ENCODE measurements at regions not wholly inside any gene's neighbourhood (a gene's known extent, or its start where the extent isn't known, plus 50 kb on each side); places are given as distances from the start of the nearest gene placed in this dataset.

DNA sequence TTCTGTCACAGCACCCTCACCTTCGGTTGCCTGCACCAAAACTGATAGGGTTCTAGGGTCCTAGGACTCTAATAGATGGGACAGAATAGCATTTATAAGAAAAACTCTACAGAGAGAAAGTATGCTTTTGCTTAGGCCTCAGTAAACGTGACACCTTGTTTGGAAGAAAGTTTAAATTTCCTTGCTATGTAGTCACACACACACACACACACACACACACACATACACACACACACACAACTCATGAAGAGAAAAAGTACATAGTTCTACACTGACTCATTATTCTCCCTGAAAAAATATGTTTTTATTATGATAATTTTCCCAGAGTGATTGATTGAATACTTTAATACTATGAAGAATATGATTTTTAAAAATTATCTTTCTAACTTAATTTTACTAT lies 220.8 kb upstream of the SNX19 start:
- DNase-seq (ENCODE audit: extremely low spot score, unreplicated experiment) = no peak
- Mint-ChIP-seq H3K4me1 (ENCODE audit: unreplicated experiment) (peaks cover 4% of the 10 kb centered on the region), H3K27me3 (peaks cover 8% of the 10 kb centered on the region), H3K27ac (no peak overlapping the region), H3K36me3 (no peaks in the 10 kb centered on the region), H3K9me3 (no peaks in the 10 kb centered on the region), H3K4me3 (no peak overlapping the region)
- TF ChIP-seq, protein P1, sequence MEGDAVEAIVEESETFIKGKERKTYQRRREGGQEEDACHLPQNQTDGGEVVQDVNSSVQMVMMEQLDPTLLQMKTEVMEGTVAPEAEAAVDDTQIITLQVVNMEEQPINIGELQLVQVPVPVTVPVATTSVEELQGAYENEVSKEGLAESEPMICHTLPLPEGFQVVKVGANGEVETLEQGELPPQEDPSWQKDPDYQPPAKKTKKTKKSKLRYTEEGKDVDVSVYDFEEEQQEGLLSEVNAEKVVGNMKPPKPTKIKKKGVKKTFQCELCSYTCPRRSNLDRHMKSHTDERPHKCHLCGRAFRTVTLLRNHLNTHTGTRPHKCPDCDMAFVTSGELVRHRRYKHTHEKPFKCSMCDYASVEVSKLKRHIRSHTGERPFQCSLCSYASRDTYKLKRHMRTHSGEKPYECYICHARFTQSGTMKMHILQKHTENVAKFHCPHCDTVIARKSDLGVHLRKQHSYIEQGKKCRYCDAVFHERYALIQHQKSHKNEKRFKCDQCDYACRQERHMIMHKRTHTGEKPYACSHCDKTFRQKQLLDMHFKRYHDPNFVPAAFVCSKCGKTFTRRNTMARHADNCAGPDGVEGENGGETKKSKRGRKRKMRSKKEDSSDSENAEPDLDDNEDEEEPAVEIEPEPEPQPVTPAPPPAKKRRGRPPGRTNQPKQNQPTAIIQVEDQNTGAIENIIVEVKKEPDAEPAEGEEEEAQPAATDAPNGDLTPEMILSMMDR (conservative IDR thresholded peaks at IDR 0.05) = no peak

DNA sequence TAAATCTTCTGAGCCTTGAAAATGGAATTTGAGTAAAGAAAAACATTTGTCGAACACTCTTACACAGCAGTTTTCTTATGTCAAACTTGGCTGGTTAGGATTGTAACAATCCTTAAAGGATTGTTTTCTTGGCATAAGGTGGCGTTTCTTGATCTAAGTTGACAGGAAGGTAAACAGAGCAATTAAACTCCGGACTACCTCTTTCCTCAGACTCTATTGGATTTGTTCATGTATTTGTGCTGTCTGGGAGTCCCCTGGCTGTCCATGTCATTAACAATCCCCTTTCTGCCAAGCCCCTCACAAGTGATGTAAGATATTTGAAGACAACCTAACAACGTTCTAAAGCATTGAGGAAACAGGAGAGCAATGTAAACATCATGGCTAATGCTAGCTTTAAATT lies 222.5 kb upstream of the SNX19 start:
- H3K36me3 Mint-ChIP-seq = no peaks in the 10 kb centered on the region
- no peak for DNase-seq (ENCODE audit: extremely low spot score, unreplicated experiment)
- H3K4me3 Mint-ChIP-seq = no peak overlapping the region
- no peaks in the 10 kb centered on the region for H3K9me3 Mint-ChIP-seq
- peaks cover 7% of the 10 kb centered on the region for H3K27me3 Mint-ChIP-seq
- H3K27ac Mint-ChIP-seq = no peak overlapping the region
- TF ChIP-seq, protein P1 (conservative IDR thresholded peaks at IDR 0.05) = no peak
- peaks cover 4% of the 10 kb centered on the region for H3K4me1 Mint-ChIP-seq (ENCODE audit: unreplicated experiment)

DNA sequence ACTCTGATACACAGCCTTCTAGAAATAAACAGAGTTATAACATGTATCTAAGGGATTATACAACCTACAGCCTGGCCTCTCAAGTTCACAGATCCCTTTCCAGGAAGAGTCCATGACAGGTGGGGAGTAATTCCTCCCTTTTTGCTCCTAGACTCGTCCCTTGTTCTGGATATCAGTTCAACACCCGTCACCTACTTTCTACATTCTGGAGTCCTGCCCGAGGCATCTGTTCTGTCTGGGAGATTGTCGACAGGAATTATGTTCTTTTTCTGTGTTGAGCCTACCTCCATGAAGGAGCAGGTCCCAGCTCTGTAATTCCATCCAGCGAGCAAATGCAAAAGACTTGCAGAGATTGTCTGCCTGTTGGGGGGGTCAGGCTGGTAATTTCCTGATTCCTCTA lies 224.6 kb upstream of the NTM start:
- no peak for DNase-seq (ENCODE audit: extremely low spot score, unreplicated experiment)
- H3K4me1 Mint-ChIP-seq (ENCODE audit: unreplicated experiment) = no peaks in the 10 kb centered on the region
- H3K27me3 Mint-ChIP-seq = peaks cover 20% of the 10 kb centered on the region
- H3K4me3 Mint-ChIP-seq = no peak overlapping the region
- no peaks in the 10 kb centered on the region for H3K36me3 Mint-ChIP-seq
- no peak overlapping the region for H3K27ac Mint-ChIP-seq
- TF ChIP-seq, protein P1 (conservative IDR thresholded peaks at IDR 0.05) = no peak
- H3K9me3 Mint-ChIP-seq = no peaks in the 10 kb centered on the region

GRCh38 chr11:131146827-131147490 lies 223.5 kb upstream of the NTM start:
- Mint-ChIP-seq H3K4me1 (ENCODE audit: unreplicated experiment) (peaks cover 7% of the 10 kb centered on the region), H3K9me3 (no peaks in the 10 kb centered on the region)
- DNase-seq (ENCODE audit: extremely low spot score, unreplicated experiment) = no peak

GRCh38 chr11:131154351-131154750 lies 216.1 kb upstream of the NTM start:
- no peak overlapping the region for H3K4me3 Mint-ChIP-seq
- TF ChIP-seq, protein P1 (conservative IDR thresholded peaks at IDR 0.05) = no peak
- peaks cover 16% of the 10 kb centered on the region for H3K4me1 Mint-ChIP-seq (ENCODE audit: unreplicated experiment)
- H3K36me3 Mint-ChIP-seq = no peaks in the 10 kb centered on the region
- H3K27me3 Mint-ChIP-seq = peaks cover 29% of the 10 kb centered on the region
- no peak for DNase-seq (ENCODE audit: extremely low spot score, unreplicated experiment)
- no peak overlapping the region for H3K27ac Mint-ChIP-seq
- no peaks in the 10 kb centered on the region for H3K9me3 Mint-ChIP-seq

More at GRCh38 chr11:131146827-131147490, 223.5 kb upstream of the NTM start:
- H3K27me3 Mint-ChIP-seq = peaks cover 23% of the 10 kb centered on the region
- no peaks in the 10 kb centered on the region for H3K36me3 Mint-ChIP-seq
- TF ChIP-seq, protein P1 (conservative IDR thresholded peaks at IDR 0.05) = no peak
- no peak overlapping the region for H3K4me3 Mint-ChIP-seq
- no peak overlapping the region for H3K27ac Mint-ChIP-seq
